HCEC 1CT (cell line): ENCODE measurements at regions not wholly inside any gene's neighbourhood (a gene's known extent, or its start where the extent isn't known, plus 50 kb on each side); places are given as distances from the start of the nearest gene placed in this dataset.

Source experiments
- DNase-seq: peaks from one replicate; pipeline ENCODE4 v3.0.0-alpha.2; 2017

- DNase-seq = peak; percentile 0
These were observed 244.5 kb upstream of the SPANXN1 start for GRCh38 chrX:145002771-145003170.

GRCh38 chrX:145003443-145003842, 243.9 kb upstream of the SPANXN1 start:
- no peak for DNase-seq

GRCh38 chrX:145041486-145041885, 205.8 kb upstream of the SPANXN1 start:
- no peak for DNase-seq

GRCh38 chrX:145068450-145068849, 178.9 kb upstream of the SPANXN1 start:
- DNase-seq = no peak

GRCh38 chrX:145099204-145099603, 148.1 kb upstream of the SPANXN1 start:
- DNase-seq = no peak
